Cerebellar cortex (tissue), 1 donor: ENCODE measurements at regions not wholly inside any gene's neighbourhood (a gene's known extent, or its start where the extent isn't known, plus 50 kb on each side); places are given as distances from the start of the nearest gene placed in this dataset.
"Not testable (repeated sequence)": the region's sequence is repeated elsewhere in the genome, so short reads cannot be mapped to it uniquely, and the experiment has no call there.

Source experiments
- DNase-seq: peaks from one replicate; pipeline ENCODE4 v3.0.0-alpha.2; 2015; ENCODE audit warnings: low spot score

GRCh38 chr13:19062019-19062646 lies 119.5 kb downstream of the TUBA3C start:
- DNase-seq, result no peak

GRCh38 chr13:19061278-19061677 lies 120.3 kb downstream of the TUBA3C start:
- no peak for DNase-seq

- DNase-seq, result no peak
Measured at GRCh38 chr13:19060311-19061002, 121.2 kb downstream of the TUBA3C start.

- no peak for DNase-seq
Measured at GRCh38 chr13:19059016-19059780, 122.4 kb downstream of the TUBA3C start.

GRCh38 chr13:19058566-19058965 lies 123.1 kb downstream of the TUBA3C start:
- DNase-seq, result no peak

- no peak for DNase-seq
Measured at GRCh38 chr13:19057588-19058340, 123.9 kb downstream of the TUBA3C start.

- DNase-seq, result no peak
Measured at GRCh38 chr13:19056984-19057490, 124.6 kb downstream of the TUBA3C start.

GRCh38 chr13:19056355-19056880 lies 125.2 kb downstream of the TUBA3C start:
- no peak for DNase-seq

GRCh38 chr13:19055611-19056010 lies 126.0 kb downstream of the TUBA3C start:
- DNase-seq, result no peak

- no peak for DNase-seq
Measured at GRCh38 chr13:19053561-19053960, 128.1 kb downstream of the TUBA3C start.

GRCh38 chr13:19052931-19053330 lies 128.7 kb downstream of the TUBA3C start:
- no peak for DNase-seq

GRCh38 chr13:19052180-19052579 lies 129.4 kb downstream of the TUBA3C start:
- no peak for DNase-seq

- DNase-seq, result no peak
Measured at GRCh38 chr13:19050901-19051300, 130.7 kb downstream of the TUBA3C start.

GRCh38 chr13:19049624-19050023 lies 132.0 kb downstream of the TUBA3C start:
- not testable (repeated sequence) for DNase-seq

- no peak for DNase-seq
Measured at GRCh38 chr13:19048381-19048780, 133.2 kb downstream of the TUBA3C start.

GRCh38 chr13:19023115-19023514 lies 158.5 kb downstream of the TUBA3C start:
- DNase-seq, result no peak

GRCh38 chr13:19020988-19021387 lies 160.6 kb downstream of the TUBA3C start:
- no peak for DNase-seq

- DNase-seq, result no peak
Measured at GRCh38 chr13:18998389-18998788, 183.2 kb downstream of the TUBA3C start.

GRCh38 chr13:18996627-18997051 lies 185.0 kb downstream of the TUBA3C start:
- DNase-seq, result peak; percentile 3

GRCh38 chr13:18996221-18996620 lies 185.4 kb downstream of the TUBA3C start:
- DNase-seq, result no peak

GRCh38 chr13:18995259-18995873 lies 186.3 kb downstream of the TUBA3C start:
- DNase-seq, result no peak
